ENCODE measurements at regions not wholly inside any gene's neighbourhood (a gene's known extent, or its start where the extent isn't known, plus 50 kb on each side); places are given as distances from the start of the nearest gene placed in this dataset.
"Not testable (repeated sequence)": the region's sequence is repeated elsewhere in the genome, so short reads cannot be mapped to it uniquely, and the experiment has no call there.

- DNase-seq, result no peak
Observed at GRCh38 chr12:91717804-91718203, 427.8 kb downstream of the BTG1 start.

DNA sequence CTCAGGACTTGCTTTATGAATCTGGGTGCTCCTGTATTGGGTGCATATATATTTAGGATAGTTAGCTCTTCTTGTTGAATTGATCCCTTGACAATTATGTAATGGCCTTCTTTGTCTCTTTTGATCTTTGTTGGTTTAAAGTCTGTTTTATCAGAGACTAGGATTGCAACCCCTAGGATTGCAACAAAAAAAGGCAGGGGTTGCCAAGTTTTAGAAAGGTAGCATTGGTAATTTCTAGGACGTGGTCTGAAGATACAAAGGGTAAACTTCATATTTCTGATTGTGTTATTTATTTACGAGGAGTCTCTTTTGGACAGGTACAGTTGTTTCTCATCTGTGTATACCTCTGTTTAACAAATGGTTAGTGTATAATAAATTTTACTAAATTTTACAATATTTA, 433.7 kb downstream of the BTG1 start:
- DNase-seq, result not testable (repeated sequence)

DNA sequence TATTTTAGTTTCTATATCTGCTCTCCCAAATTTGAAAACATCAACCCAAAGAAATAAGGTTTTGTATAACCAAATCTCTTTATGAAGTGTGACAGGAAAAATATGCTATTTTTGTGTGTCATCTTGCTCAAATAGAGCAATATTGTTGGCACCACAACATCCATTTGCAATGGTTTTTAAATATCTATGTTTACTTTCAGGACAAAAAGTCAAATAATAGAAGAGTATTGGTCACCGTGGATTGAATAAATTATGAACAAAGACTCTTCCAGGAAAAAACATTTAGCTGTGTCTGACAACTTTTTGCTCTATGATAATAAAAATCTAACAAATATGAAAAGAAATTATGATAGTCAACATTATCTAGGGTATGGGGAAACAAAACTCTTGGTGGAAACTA, 439.2 kb downstream of the BTG1 start:
- no peak for DNase-seq

- DNase-seq, result no peak
Observed at GRCh38 chr12:91704446-91704845, 441.2 kb downstream of the BTG1 start.

- no peak for DNase-seq
Observed at GRCh38 chr12:91703491-91704283, 442.0 kb downstream of the BTG1 start.

DNA sequence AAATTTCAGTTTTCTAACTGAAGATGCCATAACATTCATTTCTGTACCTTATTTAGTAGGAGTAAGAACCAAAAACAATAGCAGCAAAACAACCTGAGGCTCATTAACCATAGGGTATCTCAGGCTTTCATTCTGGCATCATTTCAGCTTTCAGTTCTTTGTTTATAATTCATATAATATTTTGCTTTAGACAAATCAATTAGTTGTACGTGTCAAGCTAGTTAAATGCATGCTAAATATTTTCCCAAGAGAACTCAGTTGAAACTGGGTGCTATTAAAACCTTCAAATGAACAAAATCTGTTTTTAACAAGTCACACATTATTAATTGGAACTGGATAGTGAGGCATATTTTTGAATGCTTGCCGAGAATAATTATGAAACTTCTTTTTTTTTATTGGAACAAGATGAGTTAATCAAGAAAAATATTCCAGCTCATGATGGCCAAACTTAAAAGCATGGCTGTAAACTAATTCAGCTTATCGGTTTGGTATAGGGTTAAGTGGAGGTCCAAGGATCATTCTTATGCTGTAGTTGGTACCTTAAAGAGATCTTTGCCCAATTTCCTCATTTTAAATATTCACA, 442.7 kb downstream of the BTG1 start:
- no peak for DNase-seq

DNA sequence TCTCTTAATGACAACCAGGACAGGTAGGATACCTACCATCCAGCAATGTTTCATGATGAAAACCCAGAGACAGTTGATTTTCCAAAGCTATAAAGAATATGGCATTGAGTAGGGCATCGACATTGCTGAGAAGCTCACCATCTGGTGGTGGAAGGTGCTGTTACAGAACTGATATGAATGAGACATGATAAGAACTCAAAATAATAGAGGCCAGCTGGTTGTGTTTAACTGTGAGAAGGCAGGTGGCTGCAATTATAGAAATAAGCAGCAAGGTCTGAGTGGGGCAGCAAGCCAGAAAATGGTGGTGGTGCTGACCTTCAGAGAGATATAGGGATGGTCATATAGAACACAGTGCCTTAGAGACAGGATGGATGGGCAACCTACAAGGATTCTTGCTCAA, 449.7 kb downstream of the BTG1 start:
- DNase-seq, result no peak

DNA sequence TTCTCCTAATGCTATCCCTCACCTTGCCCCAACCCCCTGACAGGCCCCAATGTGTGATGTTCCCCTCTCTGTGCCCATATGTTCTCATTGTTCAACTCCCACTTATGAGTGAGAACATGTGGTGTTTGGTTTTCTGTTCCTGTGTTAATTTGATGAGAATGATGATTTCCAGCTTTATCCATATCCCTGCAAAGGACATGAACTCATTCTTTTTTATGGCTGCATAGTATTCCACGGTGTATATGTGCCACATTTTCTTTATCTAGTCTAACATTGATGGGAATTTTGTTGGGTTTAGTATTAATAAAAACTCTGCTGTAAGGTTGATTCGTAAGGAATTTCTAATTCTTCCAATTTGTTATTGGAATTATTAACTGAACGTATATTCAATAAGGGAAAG, 450.2 kb downstream of the BTG1 start:
- DNase-seq, result not testable (repeated sequence)

- DNase-seq, result no peak
Observed at GRCh38 chr12:91690531-91690930, 455.1 kb downstream of the BTG1 start.

- peak; percentile 84 to 85 for DNase-seq
Observed at GRCh38 chr12:91687052-91688017, 458.3 kb downstream of the BTG1 start.

GRCh38 chr12:91685917-91686316, 459.7 kb downstream of the BTG1 start:
- no peak for DNase-seq

GRCh38 chr12:91681751-91682150, 463.9 kb downstream of the BTG1 start:
- no peak for DNase-seq

- DNase-seq, result peak in 1 of 2 experiments; percentile 3
Observed at GRCh38 chr12:91680864-91681263, 464.8 kb downstream of the BTG1 start.

- no peak for DNase-seq
Observed at GRCh38 chr12:91677556-91677955, 468.1 kb downstream of the BTG1 start.

- no peak for DNase-seq
Observed at GRCh38 chr12:91675401-91675800, 470.2 kb downstream of the BTG1 start.

DNA sequence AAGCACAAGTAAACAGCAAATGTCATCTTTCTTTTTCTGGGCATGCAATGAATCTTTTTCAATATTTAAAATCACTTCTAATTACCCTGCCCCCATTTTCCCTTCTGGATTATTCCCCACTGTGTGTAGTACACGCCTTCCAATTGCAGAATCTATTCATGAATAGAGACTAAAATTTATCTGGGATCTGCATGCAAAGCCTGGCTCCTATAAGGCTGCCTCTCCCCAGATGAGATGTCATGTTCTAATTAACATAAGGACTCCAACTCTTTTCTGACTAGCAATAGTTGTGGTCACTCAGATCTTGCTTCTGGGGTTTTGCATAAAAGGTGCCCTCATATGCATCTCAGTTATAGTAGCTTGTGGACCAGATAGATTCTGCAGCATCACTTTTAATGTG, 473.5 kb downstream of the BTG1 start:
- DNase-seq, result no peak

DNA sequence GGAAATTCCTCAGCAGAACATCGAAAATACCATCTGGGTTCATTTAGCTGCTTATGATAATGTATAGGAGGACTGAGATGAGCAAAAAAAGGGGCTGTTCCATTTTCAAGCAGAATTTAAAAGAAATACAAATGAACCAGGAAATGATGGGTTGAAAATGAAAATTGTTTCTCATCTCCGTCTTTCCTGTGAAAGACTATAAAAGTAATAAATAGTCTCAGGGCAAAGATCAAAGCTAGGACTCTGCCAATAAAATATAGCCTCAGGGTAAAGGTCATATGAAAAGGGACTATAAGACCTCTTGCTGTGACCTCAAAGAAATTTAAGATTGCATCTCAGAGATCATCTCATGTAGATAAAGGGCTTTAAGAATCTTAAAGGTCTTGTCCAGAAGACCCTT, 478.0 kb downstream of the BTG1 start:
- DNase-seq, result no peak

- no peak for DNase-seq
Observed at GRCh38 chr12:91663744-91664143, 481.1 kb upstream of the DCN start.

DNA sequence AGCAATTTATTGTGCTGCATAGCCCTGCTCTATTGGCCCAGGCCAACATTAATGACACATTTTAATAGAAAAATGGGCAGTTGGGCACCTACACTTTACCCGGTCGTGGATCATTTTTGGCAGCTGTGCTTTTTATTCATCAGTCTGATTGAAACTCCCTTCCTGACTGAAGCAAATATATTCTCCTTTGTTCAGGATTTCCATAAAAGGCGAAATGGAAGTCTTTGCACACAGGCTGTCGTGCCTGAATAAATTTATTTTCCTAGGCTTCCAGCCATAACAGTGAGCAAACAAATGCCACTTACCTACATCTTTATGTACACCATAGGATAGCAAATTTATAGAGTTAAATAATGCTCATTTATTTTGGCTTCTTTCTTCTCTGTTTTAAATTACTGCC, 480.7 kb upstream of the DCN start:
- DNase-seq, result no peak

DNA sequence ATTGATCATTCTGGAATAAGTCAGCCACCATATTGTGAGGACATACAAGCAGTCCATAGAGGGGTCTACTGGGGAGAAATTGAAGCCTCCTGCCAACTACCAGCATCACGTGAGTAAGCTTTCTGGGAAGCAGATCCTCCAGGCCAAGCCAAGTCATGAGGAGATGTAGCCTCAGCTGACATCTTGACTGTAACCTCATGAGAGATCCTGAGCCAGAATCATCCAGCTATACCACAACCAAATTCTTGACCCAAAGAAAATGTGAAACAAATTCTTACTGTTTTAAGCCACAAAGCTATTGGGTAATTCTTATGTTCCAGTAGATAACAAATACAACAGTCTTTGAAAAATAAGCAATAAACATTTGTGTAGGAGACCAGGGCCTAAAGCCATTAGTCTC, 479.4 kb upstream of the DCN start:
- DNase-seq, result no peak

- DNase-seq, result no peak
Observed at GRCh38 chr12:91657032-91657431, 474.4 kb upstream of the DCN start.

GRCh38 chr12:91655966-91656365, 473.3 kb upstream of the DCN start:
- DNase-seq, result no peak

DNA sequence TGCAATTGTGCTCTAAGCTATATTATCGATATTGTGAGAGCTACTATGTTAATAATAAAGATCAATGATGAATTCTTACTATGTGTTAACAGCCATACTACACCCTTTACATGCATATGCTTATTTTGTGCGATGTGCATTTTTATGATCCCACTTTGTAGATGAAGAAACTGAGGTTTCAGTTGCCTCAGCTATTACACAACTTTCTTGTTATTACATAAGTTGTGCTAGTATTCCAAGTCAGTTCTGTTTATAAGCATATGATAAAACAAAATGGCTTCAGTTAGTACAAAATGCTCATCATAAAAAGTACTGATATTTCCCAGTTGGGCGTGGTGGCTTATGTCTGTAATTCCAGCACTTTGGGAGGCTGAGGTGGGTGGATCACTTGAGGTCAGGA, 471.5 kb upstream of the DCN start:
- DNase-seq, result no peak

GRCh38 chr12:91651728-91652127, 469.1 kb upstream of the DCN start:
- no peak for DNase-seq

All from Kasumi-1 (cell line).